Hepatic stellate cell (primary cell): ENCODE measurements at regions not wholly inside any gene's neighbourhood (a gene's known extent, or its start where the extent isn't known, plus 50 kb on each side); places are given as distances from the start of the nearest gene placed in this dataset.

Experiments used
- DNase-seq: peaks from one replicate; pipeline ENCODE4 v3.0.0; 2011; ENCODE audit warnings: low spot score

DNA sequence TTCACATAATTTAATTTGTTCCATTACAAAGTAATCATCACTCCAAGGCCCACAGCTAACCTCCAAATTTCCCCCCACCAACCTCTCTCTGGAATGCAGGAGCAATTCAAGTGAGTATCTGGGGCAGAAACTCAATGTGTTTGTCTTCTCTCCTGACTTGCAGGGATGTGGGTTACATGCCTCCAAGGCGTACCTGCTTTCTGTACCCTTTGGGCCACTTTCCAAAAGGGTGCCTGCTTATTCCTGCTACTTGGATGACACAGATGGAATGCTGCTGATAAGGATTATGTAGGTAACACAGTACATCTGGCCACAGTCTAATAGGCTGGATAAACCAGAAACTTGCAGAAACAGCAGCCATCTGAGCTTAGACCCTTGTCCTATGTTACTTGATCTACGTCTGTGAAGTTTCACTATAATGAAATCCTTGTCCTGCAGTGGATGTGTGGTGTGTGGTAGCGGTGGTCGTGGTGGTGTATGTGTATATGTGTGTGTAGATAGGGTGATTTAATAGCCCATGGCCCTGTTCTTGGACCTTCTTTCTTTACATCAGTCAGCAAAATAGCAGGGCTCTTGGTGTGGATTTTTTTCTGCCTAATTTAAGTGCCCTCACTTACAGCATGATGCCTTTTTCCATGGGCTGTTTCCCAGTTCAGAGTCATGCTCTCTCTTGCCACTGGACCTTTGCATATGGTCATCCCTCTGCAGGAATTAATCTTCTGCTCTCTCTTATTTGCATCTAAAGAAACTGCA, 175.9 kb downstream of the ZDHHC21 start:
- DNase-seq, result no peak

- no peak for DNase-seq
Measured at GRCh38 chr9:14516656-14517055, 176.6 kb downstream of the ZDHHC21 start.

DNA sequence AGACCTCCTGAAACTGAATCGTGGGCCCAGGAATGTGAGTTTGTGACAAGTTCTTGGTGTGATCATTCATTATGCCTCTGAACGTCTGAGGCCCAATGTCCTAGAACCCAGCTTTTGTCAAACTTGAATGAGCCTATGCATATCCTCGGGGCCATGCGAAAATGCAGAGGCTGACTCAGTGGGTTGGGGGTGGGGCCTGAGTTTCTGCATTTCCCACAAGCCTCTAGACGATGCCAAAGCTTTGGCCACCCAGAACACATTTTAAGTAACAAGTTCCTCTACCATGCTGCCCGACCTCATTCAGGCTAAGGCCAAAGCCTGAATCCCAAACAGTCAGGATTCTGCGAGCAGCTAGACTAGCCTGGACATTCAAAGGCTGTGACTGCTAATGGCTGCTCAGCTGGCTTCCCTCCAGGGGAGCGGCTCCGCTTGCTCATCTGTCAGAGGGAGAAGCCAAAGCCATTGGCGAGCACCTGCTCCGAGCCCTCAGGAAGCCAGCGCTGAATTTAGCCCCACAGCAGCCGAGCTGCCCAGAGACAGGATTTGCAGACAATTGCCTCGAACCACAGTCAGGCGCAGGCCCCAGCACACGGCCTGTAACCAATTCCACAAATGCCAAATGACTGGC, 177.5 kb downstream of the ZDHHC21 start:
- no peak for DNase-seq

- DNase-seq, result no peak
Measured at GRCh38 chr9:14515049-14515448, 178.2 kb downstream of the ZDHHC21 start.

GRCh38 chr9:14512942-14513341, 180.3 kb downstream of the ZDHHC21 start:
- no peak for DNase-seq

GRCh38 chr9:14511452-14511851, 181.8 kb downstream of the ZDHHC21 start:
- no peak for DNase-seq

DNA sequence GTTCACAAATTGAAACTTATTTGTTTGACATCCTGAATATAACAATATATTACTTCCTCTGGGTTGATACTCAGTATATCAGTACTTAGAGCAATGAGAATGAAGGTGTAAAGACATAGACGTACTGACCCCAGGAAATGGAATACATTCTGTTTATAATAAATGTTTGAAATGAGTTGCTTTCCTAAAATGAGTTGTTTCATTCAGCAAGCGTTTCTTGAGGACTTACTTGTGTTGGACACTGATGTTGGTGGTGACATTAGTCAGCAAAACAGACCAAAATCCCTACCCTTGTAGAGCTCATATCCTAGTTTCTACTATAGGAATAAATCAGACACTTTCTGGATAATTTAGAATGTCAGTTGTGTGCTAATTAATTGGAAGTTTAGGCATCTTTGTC, 184.3 kb downstream of the ZDHHC21 start:
- no peak for DNase-seq

DNA sequence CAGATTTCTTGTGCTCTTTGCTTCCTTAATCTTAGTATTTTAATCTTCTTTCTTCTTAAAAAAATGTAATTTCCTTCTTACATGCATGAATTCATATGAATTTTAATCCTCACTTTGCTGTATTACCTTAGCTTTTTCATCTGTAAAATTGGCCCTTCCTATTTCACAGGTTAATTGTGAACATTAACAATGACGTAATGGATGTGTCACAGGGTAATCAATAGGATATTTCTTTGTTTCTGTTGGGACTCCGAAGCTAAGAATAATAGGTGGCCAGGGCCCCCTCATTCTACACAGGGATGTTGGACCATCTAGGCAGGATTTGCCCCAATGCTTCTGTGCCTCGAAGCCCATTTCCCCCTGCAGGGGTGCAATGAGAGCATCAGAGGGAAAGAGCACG, 187.4 kb upstream of the NFIB start:
- DNase-seq, result no peak

- DNase-seq, result no peak
Measured at GRCh38 chr9:14500705-14501104, 186.8 kb upstream of the NFIB start.

DNA sequence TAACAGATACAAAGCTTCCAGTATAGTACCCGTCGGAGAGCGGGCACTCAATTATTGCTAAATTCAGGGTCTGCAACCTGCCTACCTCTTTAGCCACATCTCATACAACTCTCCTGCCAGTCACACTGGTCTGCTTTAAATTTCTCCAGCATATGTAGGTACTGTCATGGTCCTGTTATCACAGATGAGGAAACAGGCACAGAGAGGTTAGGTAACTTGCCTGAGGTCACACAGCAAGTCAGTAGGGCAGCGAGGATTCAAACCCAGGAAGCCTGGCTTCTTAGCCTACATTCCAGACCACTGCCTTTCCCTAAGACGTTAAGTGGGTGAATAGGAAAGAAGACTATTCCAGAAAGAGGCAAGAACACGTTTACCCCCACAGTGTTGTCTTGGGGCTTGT, 186.0 kb upstream of the NFIB start:
- DNase-seq, result no peak

DNA sequence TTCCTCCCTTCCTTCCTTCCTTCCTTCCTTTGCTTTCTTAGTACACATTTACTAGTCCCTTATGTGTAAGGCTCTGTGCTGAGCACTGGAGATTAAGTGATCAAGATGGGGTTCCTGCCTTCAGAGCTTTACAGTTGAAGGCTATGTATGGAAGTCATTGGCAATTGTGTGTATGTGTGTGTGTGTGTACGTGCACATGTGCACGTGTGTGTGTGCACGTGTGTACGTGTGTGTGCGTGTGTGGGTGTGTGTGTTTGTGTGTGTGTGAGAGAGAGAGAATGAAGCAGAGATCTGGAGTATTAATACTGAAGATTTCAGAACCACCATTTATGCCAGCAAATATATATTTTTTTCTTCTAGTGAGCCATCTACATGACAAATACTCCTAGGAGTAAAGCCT, 184.9 kb upstream of the NFIB start:
- DNase-seq, result no peak

DNA sequence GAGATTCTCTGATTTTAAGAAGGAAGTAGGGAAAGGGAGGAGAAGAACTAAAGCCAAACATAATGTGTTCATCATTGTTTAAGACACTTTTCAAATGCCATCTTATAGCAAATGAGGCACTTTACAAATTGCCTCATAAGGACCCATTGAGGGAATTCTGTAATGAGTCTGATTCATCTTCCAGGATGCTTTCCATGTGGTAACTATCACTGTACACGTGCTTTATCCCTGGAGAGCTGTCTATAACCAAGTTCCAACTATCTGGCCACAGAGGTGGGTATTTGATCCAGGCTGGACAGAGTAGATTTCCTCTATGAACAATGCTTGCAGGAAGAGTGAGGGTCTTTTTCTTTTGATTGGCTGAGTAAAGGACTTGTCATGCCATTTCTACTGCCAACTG, 183.5 kb upstream of the NFIB start:
- DNase-seq, result no peak

- DNase-seq, result no peak
Measured at GRCh38 chr9:14488421-14489190, 174.7 kb upstream of the NFIB start.

- DNase-seq, result no peak
Measured at GRCh38 chr9:14487547-14488185, 173.7 kb upstream of the NFIB start.

DNA sequence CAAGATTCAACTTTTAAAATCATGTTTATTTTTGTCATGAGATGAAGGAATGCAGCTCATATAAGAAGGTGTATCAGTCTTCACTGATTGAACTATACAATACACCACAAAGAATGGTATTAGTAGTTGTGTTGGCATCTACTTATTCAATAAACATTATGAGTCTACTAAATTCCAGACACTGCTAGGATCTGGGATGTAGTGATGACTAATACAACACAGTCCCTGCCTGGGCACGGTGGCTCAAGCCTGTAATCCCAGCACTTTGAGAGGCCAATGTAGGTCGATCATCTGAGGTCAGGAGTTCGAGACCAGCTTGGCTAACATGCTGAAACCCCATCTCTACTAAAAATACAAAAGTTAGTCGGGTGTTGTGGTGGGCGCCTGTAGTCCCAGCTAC, 171.4 kb upstream of the NFIB start:
- no peak for DNase-seq

DNA sequence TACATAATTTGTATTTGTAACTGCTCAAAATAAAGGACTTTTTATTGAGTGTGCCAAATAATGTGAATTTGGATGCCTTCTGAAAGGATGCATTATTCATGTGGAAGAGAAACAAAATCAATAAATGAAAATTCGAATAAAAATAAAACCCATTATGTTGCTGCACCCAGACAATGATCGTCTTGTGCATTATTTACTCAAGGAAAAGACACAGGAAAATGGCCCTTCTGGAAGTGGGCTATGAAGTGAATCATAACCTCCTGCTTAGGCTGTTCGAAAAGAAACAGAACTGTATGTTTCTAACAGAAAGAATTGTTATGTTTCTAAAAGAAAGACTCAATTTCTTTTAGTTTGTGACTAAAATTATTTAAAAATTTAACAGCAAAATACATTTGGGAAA, 168.9 kb upstream of the NFIB start:
- no peak for DNase-seq

DNA sequence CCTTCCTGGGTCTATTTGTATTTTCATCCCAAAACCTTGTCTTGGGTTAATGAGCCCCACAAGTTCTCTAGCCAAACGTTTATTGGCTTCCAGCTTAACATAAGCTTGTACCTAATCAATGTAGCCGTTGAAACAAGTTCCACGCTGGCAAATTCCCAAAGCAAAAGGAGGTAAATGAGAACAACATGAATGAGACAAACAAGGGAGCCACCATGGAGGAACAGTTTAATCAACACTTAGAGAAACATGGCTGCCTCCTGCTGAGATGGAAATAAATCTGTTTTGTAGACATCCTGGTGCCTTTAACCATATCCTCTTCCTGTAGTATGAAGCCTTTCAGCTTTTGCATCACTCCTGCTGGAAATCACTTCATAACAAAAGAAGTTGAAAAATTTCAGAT, 166.6 kb upstream of the NFIB start:
- DNase-seq, result no peak

DNA sequence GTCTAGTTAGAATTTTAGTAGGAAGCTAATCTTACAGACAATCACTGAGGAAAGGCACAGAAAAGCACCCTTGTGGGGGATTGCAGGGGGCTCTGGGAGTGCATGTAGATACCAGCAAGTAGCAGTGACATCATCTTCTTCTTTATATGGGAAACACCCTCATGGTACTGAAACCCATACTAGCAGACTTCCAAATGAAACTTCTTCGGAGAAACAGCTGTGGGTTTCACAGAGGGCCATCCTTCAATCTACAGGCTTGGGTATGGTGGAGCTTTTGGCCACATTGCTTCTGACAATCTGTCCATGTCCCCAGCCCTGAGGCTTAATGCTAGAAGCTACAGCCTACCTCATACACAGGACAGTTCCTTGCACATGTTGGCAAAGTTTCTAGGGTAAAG, 165.2 kb upstream of the NFIB start:
- no peak for DNase-seq

- DNase-seq, result no peak
Measured at GRCh38 chr9:14478175-14479162, 164.5 kb upstream of the NFIB start.

DNA sequence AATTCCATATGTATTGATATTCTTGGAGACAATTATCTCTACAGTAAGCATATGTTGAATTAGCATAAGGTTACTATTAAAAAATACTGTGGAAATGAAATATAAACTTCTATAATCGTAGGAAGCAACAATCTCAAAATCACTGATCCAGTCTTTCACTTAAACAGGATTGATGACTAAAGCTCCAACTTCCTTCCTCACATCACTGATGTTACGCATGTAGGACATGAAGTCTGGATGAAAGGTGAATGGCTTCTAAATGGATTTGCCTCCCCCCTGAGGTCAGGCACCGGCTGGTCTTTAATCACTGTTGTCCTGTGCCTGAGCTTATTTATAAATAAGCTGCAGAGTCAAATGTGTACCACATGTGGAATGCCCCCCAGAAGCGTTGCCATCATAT, 157.1 kb upstream of the NFIB start:
- no peak for DNase-seq

GRCh38 chr9:14467675-14468374, 153.9 kb upstream of the NFIB start:
- DNase-seq, result no peak
